ENCODE measurements at regions not wholly inside any gene's neighbourhood (a gene's known extent, or its start where the extent isn't known, plus 50 kb on each side); places are given as distances from the start of the nearest gene placed in this dataset.
A peak's percentile ranks its signal among the peaks of the same experiment; 100 is the strongest.

DNA sequence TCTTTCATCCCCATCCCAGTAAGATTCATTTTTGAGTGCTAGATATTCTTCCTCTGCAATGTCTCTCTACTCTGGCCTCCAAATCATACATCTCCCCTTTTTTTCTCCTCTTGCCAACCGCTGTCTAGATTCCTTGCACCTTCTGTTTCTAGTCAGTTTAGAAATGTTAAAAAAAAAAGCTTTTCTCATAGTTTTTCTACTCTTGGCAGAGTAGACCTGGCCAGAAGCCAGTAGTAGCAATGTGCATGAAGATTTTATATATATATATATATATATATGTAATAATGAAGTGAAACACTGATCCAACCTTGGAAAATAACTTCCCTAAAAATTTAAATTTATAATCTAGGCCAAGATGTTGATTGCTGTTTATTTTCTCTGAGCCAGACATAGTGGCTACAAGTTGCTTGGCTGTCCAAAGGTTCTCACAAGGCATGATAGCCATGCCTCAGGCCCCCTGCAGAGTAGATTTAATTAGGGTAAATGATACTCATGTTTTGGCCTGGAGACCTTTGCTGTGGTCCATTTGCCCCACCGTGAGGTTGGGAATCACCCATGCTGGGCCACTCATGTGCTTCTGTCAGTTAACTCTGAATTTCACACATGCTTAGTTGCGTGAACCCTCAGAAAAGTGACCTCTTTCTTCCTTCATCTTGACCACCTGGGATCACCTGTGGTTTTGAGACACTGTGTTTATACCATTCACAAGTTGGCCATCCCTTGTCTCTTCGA, 103.4 kb upstream of the KCNE2 start:
- intact Hi-C loops (cut with DNase I) = no loop called here
- no peak overlapping the region for H3K27ac ChIP-seq

DNA sequence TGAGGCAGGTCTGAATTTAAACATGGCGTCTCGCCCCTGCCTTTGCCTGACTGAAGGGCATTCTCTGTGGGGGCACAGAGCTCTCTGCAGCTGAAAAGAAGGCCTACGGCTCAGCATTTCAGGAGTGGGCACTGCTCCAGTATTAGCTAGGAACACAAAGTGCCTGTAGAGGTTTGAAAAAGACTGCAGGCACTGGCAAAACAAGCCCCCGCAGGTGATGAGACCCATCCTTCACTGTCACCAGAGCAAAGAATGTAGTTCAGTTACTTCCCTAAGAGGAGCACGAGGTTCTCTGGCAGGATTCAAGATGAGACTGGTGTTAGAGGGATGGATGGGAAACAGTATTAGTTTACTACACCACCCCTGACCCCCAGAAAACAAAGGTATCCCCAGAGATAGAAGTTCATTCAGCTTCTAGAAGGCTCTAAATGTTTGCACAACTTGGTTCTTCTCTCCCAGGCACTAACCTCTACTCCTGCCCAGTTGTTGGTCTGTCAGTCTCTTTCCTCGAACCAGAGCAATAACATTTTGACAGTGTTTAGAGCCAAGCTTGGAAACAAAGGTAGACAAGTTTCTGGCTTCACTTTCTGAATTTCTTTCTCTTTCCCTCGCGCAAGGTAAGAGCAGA, 101.9 kb upstream of the KCNE2 start:
- H3K27ac ChIP-seq = peak overlapping the region in 2 of 4 donors; percentile 30 to 43
- peaks cover 0 to 7% (median 0%) of the 10 kb centered on the region in 4 donors for H3K9me3 ChIP-seq
- TF ChIP-seq POLR2A (IDR thresholded peaks at IDR 0.05) = no peak
- TF ChIP-seq POLR2AphosphoS5 (IDR thresholded peaks at IDR 0.05) = no peak
- no peak for TF ChIP-seq EP300 (IDR thresholded peaks at IDR 0.05)
- TF ChIP-seq, protein P1, sequence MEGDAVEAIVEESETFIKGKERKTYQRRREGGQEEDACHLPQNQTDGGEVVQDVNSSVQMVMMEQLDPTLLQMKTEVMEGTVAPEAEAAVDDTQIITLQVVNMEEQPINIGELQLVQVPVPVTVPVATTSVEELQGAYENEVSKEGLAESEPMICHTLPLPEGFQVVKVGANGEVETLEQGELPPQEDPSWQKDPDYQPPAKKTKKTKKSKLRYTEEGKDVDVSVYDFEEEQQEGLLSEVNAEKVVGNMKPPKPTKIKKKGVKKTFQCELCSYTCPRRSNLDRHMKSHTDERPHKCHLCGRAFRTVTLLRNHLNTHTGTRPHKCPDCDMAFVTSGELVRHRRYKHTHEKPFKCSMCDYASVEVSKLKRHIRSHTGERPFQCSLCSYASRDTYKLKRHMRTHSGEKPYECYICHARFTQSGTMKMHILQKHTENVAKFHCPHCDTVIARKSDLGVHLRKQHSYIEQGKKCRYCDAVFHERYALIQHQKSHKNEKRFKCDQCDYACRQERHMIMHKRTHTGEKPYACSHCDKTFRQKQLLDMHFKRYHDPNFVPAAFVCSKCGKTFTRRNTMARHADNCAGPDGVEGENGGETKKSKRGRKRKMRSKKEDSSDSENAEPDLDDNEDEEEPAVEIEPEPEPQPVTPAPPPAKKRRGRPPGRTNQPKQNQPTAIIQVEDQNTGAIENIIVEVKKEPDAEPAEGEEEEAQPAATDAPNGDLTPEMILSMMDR (IDR thresholded peaks at IDR 0.05) = no peak
- H3K4me1 ChIP-seq = peaks cover 0 to 21% (median 17%) of the 10 kb centered on the region in 4 donors
- intact Hi-C loops (cut with DNase I) = no loop called here
- no peak for DNase-seq
- no peaks in the 10 kb centered on the region for H3K27me3 ChIP-seq
- WGBS, 2 donors = 79 to 81% methylated on average over 8 of the region's 8 CpGs
- H3K36me3 ChIP-seq = no peaks in the 10 kb centered on the region
- no peak overlapping the region for H3K4me3 ChIP-seq

More for the DNA sequence above, 103.4 kb upstream of the KCNE2 start:
- peaks cover 0 to 21% (median 17%) of the 10 kb centered on the region in 4 donors for H3K4me1 ChIP-seq
- TF ChIP-seq, protein P1 (IDR thresholded peaks at IDR 0.05) = no peak
- TF ChIP-seq EP300 (IDR thresholded peaks at IDR 0.05) = no peak
- no peak for TF ChIP-seq POLR2AphosphoS5 (IDR thresholded peaks at IDR 0.05)
- no peak for TF ChIP-seq POLR2A (IDR thresholded peaks at IDR 0.05)
- WGBS, 2 donors = 83 to 85% methylated on average over 4 of the region's 4 CpGs
- DNase-seq = no peak
- peaks cover 0 to 7% (median 0%) of the 10 kb centered on the region in 4 donors for H3K9me3 ChIP-seq
- H3K4me3 ChIP-seq = no peak overlapping the region
- no peaks in the 10 kb centered on the region for H3K36me3 ChIP-seq
- no peaks in the 10 kb centered on the region for H3K27me3 ChIP-seq

DNA sequence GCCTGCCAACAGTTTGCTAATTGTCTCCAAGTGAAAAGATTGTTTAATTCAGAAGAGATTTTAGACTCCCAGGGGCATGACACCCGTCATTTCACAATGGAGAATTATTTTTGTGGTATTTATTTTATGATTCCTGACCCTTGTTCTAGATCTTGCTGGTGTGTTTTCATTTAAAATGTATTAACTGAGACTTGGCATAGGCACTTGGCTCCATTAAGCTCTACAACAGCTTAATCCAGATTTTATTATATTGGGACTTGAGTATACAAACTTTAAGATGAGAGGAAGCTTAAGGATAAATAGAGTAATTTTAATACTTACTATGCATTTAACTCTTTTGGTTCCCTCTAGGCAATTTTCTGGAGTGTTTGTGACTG, 101.3 kb upstream of the KCNE2 start:
- H3K4me3 ChIP-seq = no peak overlapping the region
- no peaks in the 10 kb centered on the region for H3K36me3 ChIP-seq
- 42 to 65% methylated on average over 1 of the region's 1 CpG for WGBS, 2 donors
- H3K27ac ChIP-seq = peak overlapping the region in 2 of 4 donors; percentile 30 to 43
- peaks cover 0 to 21% (median 17%) of the 10 kb centered on the region in 4 donors for H3K4me1 ChIP-seq
- peaks cover 0 to 7% (median 0%) of the 10 kb centered on the region in 4 donors for H3K9me3 ChIP-seq
- DNase-seq = no peak
- intact Hi-C loops (cut with DNase I) = no loop called here
- no peak for TF ChIP-seq EP300 (IDR thresholded peaks at IDR 0.05)
- TF ChIP-seq POLR2AphosphoS5 (IDR thresholded peaks at IDR 0.05) = no peak
- TF ChIP-seq, protein P1 (IDR thresholded peaks at IDR 0.05) = no peak
- TF ChIP-seq POLR2A (IDR thresholded peaks at IDR 0.05) = no peak
- no peaks in the 10 kb centered on the region for H3K27me3 ChIP-seq

DNA sequence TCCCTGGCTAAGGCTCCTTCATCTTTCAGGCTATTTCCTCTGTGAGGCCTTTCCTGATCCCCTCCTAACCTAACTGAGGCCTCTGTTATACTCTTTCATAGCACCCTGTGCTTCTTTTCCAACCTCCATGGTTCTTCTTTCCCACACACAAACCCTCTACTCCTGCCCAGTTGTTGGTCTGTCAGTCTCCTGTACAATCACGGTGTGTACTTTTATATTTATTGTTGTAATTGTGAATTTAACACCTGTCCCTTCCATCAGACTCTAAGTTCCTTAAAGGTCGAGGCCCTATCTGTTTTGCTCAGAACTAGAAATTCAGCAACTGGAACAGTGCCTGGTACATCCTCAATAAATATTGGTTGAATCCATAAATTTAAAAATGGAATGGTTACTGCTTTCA, 100.2 kb upstream of the KCNE2 start:
- intact Hi-C loops (cut with DNase I) = no loop called here
- Histone ChIP-seq H3K9me3 (peaks cover 0 to 7% (median 0%) of the 10 kb centered on the region in 4 donors), H3K27me3 (no peaks in the 10 kb centered on the region), H3K4me3 (no peak overlapping the region), H3K36me3 (no peaks in the 10 kb centered on the region), H3K4me1 (peaks cover 0 to 21% (median 17%) of the 10 kb centered on the region in 4 donors), H3K27ac (no peak overlapping the region)
- 77 to 91% methylated on average over 2 of the region's 2 CpGs for WGBS, 2 donors
- TF ChIP-seq POLR2A (IDR thresholded peaks at IDR 0.05) (no peak), EP300 (IDR thresholded peaks at IDR 0.05) (no peak), POLR2AphosphoS5 (IDR thresholded peaks at IDR 0.05) (no peak)
- TF ChIP-seq, protein P1 (IDR thresholded peaks at IDR 0.05) = no peak
- no peak for DNase-seq

Data from sigmoid colon (tissue), 6 donors.